ENCODE measurements at regions not wholly inside any gene's neighbourhood (a gene's known extent, or its start where the extent isn't known, plus 50 kb on each side); places are given as distances from the start of the nearest gene placed in this dataset.
"Not testable (repeated sequence)": the region's sequence is repeated elsewhere in the genome, so short reads cannot be mapped to it uniquely, and the experiment has no call there.

GRCh38 chr20:5670036-5670536 lies 59.3 kb upstream of the GPCPD1 start:
- DNase-seq (ENCODE audit: low read depth): no peak
- no peak for TF ChIP-seq CTCF (conservative IDR thresholded peaks at IDR 0.05; ENCODE audit: control insufficient read depth, insufficient read depth, low read depth, low read length)
- no peak overlapping the region for H3K4me3 ChIP-seq (ENCODE audit: control insufficient read depth, low read depth, low read length)

- no peak overlapping the region for H3K4me3 ChIP-seq (ENCODE audit: control insufficient read depth, low read depth, low read length)
- no peak for DNase-seq (ENCODE audit: low read depth)
- no peak for TF ChIP-seq CTCF (conservative IDR thresholded peaks at IDR 0.05; ENCODE audit: control insufficient read depth, insufficient read depth, low read depth, low read length)
Measured at GRCh38 chr20:5668529-5668868, 57.7 kb upstream of the GPCPD1 start.

GRCh38 chr20:5667705-5668528 lies 57.1 kb upstream of the GPCPD1 start:
- no peak for DNase-seq (ENCODE audit: low read depth)
- TF ChIP-seq CTCF (conservative IDR thresholded peaks at IDR 0.05; ENCODE audit: control insufficient read depth, insufficient read depth, low read depth, low read length): no peak

GRCh38 chr20:5665417-5665816 lies 54.6 kb upstream of the GPCPD1 start:
- DNase-seq (ENCODE audit: low read depth): no peak
- H3K4me3 ChIP-seq (ENCODE audit: control insufficient read depth, low read depth, low read length): no peak overlapping the region
- TF ChIP-seq CTCF (conservative IDR thresholded peaks at IDR 0.05; ENCODE audit: control insufficient read depth, insufficient read depth, low read depth, low read length): no peak

More at GRCh38 chr20:5667705-5668528, 57.1 kb upstream of the GPCPD1 start:
- H3K4me3 ChIP-seq (ENCODE audit: control insufficient read depth, low read depth, low read length): no peak overlapping the region

GRCh38 chr20:5663396-5663795 lies 52.6 kb upstream of the GPCPD1 start:
- no peak for TF ChIP-seq CTCF (conservative IDR thresholded peaks at IDR 0.05; ENCODE audit: control insufficient read depth, insufficient read depth, low read depth, low read length)
- H3K4me3 ChIP-seq (ENCODE audit: control insufficient read depth, low read depth, low read length): no peak overlapping the region
- no peak for DNase-seq (ENCODE audit: low read depth)

- H3K4me3 ChIP-seq (ENCODE audit: control insufficient read depth, low read depth, low read length): no peak overlapping the region
- no peak for DNase-seq (ENCODE audit: low read depth)
- no peak for TF ChIP-seq CTCF (conservative IDR thresholded peaks at IDR 0.05; ENCODE audit: control insufficient read depth, insufficient read depth, low read depth, low read length)
Measured at GRCh38 chr20:5662769-5663168, 52.0 kb upstream of the GPCPD1 start.

- DNase-seq (ENCODE audit: low read depth); H3K4me3 ChIP-seq (ENCODE audit: control insufficient read depth, low read depth, low read length): not testable (repeated sequence)
Measured at GRCh38 chr20:5660756-5661155, 50.0 kb upstream of the GPCPD1 start.

All from fibroblast of mammary gland (primary cell).